Skeletal muscle cell (primary cell): ENCODE measurements at regions not wholly inside any gene's neighbourhood (a gene's known extent, or its start where the extent isn't known, plus 50 kb on each side); places are given as distances from the start of the nearest gene placed in this dataset.
"Not testable (repeated sequence)": the region's sequence is repeated elsewhere in the genome, so short reads cannot be mapped to it uniquely, and the experiment has no call there.

Experiments
- DNase-seq: peaks from one replicate; pipeline ENCODE4 v3.0.0-alpha.2; 2010; ENCODE audit warnings: low read depth
- H3K4me3 ChIP-seq: 2 replicates; pipeline ENCODE4 v1.5.1; 2011; ENCODE audit warnings: low read depth, mild to moderate bottlenecking, control low read depth, low read length, moderate library complexity

DNA sequence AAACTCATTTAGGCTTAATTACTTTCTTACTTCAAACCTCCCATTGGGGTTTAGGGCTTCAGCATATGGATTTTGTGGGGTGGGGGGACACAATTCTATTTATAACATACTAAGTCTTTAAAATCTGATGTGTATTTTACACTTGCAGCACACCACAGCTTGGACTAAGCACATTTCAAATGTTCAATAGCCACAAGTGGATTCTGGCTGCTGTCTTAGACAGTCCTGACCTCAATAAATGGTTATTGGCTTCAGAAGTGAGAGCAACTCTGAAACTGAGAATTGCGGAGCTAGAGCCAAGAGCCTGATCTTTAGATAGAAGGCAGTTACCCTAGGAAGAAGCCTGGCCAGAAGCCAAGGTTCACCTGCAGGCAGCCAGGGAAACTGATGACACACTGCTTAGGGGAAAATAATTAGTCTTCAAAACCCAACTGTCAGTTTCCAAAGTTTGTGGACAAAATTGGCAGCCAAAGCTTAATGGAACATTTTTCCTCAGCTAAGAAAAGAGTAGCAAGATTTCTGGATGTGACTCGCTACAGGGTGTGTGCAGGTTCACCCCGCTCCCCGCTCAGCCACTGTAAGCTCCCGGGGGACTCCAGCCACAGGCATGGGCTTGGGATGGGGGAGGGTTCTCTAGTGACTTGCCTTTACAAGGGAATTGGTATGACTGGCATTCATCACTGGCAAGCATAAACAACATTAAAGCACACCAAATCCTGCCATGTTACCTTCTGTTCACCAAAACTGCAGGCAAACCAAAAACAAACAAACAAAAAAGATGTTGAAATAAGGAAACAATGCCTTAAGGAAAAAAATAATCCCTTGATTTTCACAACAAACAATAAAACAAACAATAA, 219.8 kb downstream of the TFAP2A start:
- no peak overlapping the region for H3K4me3 ChIP-seq
- DNase-seq = no peak

DNA sequence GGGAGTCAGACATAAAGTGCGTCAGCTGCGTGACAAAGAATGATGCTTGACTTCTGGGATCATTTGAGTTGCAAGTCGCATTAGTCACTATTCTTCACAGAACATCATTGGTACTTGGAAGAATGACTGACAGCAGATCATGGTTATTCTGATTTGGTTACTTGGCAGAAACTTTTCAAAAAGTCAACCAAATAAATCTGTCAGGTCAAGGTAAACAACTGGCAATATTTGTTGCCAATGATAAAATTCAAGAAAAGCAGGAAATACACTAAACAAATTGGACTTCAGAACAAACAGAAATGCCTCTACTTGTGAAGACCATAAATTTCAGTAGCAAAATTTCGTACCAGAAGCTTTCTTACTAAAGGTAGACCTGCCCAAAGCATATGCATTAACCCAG, 221.6 kb downstream of the TFAP2A start:
- no peak for DNase-seq
- no peak overlapping the region for H3K4me3 ChIP-seq

GRCh38 chr6:10190042-10190441, 224.8 kb downstream of the TFAP2A start:
- H3K4me3 ChIP-seq = no peak overlapping the region
- no peak for DNase-seq

DNA sequence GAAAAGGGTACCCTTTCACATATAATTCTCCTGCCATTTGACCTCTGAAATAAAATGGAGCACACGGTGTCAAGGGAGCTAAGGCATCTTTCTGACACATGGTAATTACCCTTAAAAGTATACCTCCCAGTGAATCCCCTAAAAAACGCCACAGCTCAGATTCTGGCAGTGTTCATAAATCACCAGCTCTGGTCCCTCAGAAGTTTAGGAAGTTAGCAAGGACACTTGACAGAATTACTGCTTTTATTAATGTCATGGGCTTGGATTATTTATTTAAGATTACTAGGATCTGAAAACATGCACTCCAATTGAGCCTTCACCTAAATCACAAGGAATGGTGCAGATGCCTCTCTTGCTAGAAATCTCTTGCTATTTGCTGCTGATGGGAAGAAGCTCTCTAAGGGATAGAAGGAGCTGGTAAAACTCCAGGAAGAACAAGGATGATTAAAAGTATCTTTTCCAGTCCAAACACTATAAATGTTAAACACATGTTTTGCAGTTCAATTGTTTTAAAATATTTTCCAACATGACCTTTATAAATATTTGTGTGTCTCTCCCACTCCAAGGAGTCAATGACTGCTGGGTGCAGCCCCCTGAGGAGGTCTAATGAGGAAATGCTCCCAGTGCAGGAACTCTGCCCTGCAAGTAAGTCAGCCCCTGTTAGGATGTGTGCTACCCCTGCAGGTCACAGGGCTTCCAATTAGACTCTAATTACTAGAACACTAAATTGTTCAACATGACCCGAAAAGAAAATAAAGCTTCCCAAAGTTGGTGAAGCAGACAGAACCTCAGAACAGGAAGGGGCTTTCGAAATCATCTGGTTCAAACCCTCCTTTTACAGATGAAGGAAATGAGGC, 230.3 kb downstream of the TFAP2A start:
- H3K4me3 ChIP-seq = no peak overlapping the region
- DNase-seq = no peak

DNA sequence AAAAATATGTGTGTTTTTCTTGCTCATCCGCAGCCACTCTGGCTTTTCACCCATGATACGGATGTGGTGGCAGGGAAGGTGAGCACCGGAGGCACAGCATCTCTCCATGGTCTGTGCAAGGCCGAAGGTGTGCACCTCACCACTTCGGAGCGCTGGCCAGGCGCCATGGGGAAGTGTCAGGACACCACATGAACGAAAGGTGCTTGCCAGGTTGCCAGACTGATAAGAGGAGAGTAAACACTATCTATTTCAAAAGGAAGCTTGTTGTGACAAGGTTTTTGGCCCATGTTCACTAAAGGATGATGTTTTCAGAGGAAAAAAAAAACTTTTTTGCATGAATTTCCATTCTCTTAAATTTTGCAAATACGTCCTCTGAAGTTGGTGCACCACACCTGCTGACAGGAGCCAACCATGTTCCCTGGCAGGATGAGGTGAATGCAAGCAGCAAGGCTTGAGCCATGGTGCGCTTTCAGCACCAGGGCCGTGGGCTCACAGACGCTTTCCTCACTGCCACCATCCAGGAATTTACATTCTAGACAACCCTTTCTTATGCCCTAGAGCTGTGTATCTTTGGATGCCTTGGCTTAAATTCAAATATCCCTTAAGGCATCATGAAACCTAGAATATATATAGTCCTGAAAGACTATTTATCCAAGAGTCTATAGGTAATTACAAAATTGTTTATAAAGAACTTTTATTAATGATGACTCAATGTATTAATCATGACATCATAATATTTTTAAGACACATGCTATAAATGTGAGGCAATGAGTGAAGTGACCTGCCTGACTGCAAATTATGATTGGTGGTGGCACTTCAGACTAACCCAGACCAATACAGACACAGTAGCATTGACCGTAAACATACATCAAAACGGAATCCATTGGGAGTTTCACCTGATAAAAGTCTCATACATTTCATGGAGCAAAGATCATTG, 234.5 kb downstream of the TFAP2A start:
- H3K4me3 ChIP-seq = no peak overlapping the region
- DNase-seq = no peak

DNA sequence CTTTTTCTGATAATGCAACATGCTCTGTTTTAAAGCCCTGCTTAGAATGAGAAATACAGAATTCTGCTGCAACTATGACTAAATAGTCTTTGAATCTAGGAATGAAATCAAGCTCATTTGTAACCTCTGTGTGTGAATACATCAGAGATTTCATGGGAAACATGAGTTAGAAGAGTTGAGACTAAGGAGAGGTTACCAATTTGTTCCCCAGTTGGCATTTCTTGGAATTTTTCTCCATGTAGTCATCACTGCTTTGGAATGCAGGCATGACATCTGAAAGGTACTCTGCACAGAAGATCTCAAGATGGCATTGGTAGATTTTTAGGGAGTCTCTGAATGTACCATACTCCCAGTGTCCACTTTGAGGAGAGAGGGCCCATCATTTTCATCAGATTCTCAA, 237.2 kb downstream of the TFAP2A start:
- no peak for DNase-seq
- H3K4me3 ChIP-seq = no peak overlapping the region

- H3K4me3 ChIP-seq = no peak overlapping the region
Observed at GRCh38 chr6:10175362-10175761, 239.5 kb downstream of the TFAP2A start.

GRCh38 chr6:10174761-10175160, 240.1 kb downstream of the TFAP2A start:
- DNase-seq = no peak
- H3K4me3 ChIP-seq = no peak overlapping the region

More at GRCh38 chr6:10175362-10175761, 239.5 kb downstream of the TFAP2A start:
- DNase-seq = no peak

GRCh38 chr6:10174056-10174455, 240.8 kb downstream of the TFAP2A start:
- no peak overlapping the region for H3K4me3 ChIP-seq
- no peak for DNase-seq

- H3K4me3 ChIP-seq, DNase-seq: not testable (repeated sequence)
Observed at GRCh38 chr6:10171706-10172105, 243.2 kb downstream of the TFAP2A start.

DNA sequence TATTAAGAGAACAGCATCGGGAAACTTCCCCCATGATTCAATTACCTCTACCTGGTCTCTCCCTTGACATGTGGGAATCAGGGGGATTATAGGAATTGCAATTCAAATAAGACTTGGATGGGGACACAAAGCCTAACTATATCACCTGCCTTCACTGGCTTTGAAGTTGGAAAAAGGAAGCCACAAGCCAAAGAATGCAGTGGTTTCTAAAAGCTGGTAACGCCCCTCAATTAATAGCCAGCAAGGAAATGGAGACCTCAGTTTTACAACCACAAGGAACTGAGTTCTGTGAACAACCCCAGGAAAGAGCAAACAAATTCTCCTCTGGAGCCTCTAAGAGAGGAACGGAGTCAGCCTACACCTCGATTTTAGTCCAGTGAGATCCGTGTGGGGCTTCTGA, 244.1 kb downstream of the TFAP2A start:
- no peak for DNase-seq
- H3K4me3 ChIP-seq = no peak overlapping the region

- DNase-seq = no peak
- H3K4me3 ChIP-seq = no peak overlapping the region
Observed at GRCh38 chr6:10166031-10166430, 248.8 kb downstream of the TFAP2A start.

- no peak for DNase-seq
- no peak overlapping the region for H3K4me3 ChIP-seq
Observed at GRCh38 chr6:10163203-10163962, 251.5 kb downstream of the TFAP2A start.

GRCh38 chr6:10156875-10157274, 258.0 kb downstream of the TFAP2A start:
- DNase-seq = no peak

DNA sequence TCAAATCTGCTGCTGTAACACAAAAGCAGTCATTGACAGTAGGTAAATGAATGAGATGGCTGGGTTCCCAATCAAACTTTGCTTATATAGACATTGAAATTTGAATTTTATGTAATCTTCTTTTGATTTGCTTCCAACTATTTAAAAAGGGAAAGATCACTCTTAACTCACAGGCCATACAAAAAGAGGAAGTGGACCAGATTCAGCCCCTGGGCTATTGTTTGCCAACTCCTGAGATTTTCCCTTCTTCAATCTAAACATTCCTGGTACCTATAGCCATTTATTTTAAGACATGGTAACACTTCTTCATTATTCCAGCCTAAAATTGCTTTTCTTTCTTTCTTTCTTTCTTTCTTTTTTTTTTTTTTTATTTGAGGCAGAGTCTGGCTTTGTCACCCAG, 260.6 kb downstream of the TFAP2A start:
- no peak overlapping the region for H3K4me3 ChIP-seq
- no peak for DNase-seq

More at GRCh38 chr6:10156875-10157274, 258.0 kb downstream of the TFAP2A start:
- no peak overlapping the region for H3K4me3 ChIP-seq

- DNase-seq = no peak
Observed at GRCh38 chr6:10151144-10151915, 263.5 kb downstream of the TFAP2A start.

DNA sequence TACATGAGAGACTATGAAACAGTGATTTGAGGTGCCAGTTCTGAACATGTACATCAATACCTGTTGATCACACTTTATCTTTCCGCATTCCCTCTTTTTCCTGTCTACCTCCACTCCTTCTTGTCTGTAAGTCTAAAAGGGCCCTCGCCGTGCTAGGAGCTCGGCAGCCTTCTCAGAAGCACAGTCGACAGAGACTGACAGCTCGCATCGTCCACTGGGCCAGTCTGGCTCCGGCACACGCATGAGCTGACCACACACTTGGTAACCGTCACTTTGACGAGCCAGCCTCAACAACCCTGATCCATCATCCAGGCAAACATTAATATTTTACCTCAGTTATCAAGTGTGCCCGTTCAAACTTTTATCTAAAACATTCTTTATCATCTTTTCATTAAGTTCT, 265.3 kb downstream of the TFAP2A start:
- H3K4me3 ChIP-seq = no peak overlapping the region
- no peak for DNase-seq

More at GRCh38 chr6:10151144-10151915, 263.5 kb downstream of the TFAP2A start:
- no peak overlapping the region for H3K4me3 ChIP-seq
